ENCODE measurements at regions not wholly inside any gene's neighbourhood (a gene's known extent, or its start where the extent isn't known, plus 50 kb on each side); places are given as distances from the start of the nearest gene placed in this dataset.
A peak's percentile ranks its signal among the peaks of the same experiment; 100 is the strongest.
"Not testable (repeated sequence)": the region's sequence is repeated elsewhere in the genome, so short reads cannot be mapped to it uniquely, and the experiment has no call there.

- Histone ChIP-seq H3K36me3 (replicated peaks in 1 of 2; ENCODE audit: control insufficient read depth in 2 of 2, insufficient read depth in 2 of 2, low read length in 2 of 2) (no peaks in the 10 kb centered on the region), H2BK120ac (ENCODE audit: low read depth, low read length) (no peak overlapping the region), H3K4me2 (ENCODE audit: insufficient read depth, low read length, poor library complexity, severe bottlenecking) (no peak overlapping the region), H3K4me3 (ENCODE audit: low read length in 2 of 2) (no peak overlapping the region), H3K9me3 (replicated peaks in 1 of 2; ENCODE audit: control insufficient read depth in 2 of 2, insufficient read depth in 1 of 2, low read depth in 1 of 2, low read length in 2 of 2) (no peaks in the 10 kb centered on the region), H4K8ac (ENCODE audit: low read depth, low read length) (no peak overlapping the region), H2AFZ (ENCODE audit: low read length) (no peak overlapping the region), H2AK5ac (ENCODE audit: low read depth, low read length) (no peak overlapping the region), H3K79me1 (ENCODE audit: low read depth, low read length) (no peaks in the 10 kb centered on the region), H3K14ac (ENCODE audit: low read length) (no peak overlapping the region), H3K4ac (ENCODE audit: low read length) (no peak overlapping the region), H3K9ac (ENCODE audit: low read depth, low read length, poor library complexity) (no peak overlapping the region), H2BK15ac (ENCODE audit: low read length) (no peak overlapping the region), H2BK12ac (ENCODE audit: low read length) (no peak overlapping the region), H4K91ac (ENCODE audit: low read depth, low read length, poor library complexity) (no peak overlapping the region), H2BK5ac (ENCODE audit: low read length) (no peak overlapping the region), H3K18ac (ENCODE audit: low read length) (no peak overlapping the region), H3K27me3 (ENCODE audit: control insufficient read depth in 3 of 3, insufficient read depth in 3 of 3, low read depth in 1 of 3, low read length in 3 of 3) (no peaks in the 10 kb centered on the region), H3K4me1 (ENCODE audit: control insufficient read depth in 2 of 2, insufficient read depth in 1 of 2, low read depth in 1 of 2, low read length in 2 of 2) (no peaks in the 10 kb centered on the region), H3K23ac (ENCODE audit: low read depth, low read length, poor library complexity) (no peak overlapping the region), H3K27ac (replicated peaks; ENCODE audit: low read length) (no peak overlapping the region)
- WGBS, 2 donors (ENCODE audit: extremely low coverage in 2 of 2, insufficient read length in 2 of 2, insufficient replicate concordance in 1 of 2): no CpG with 5 or more reads among the region's 3 CpGs
- DNase-seq (ENCODE audit: low spot score): no peak
Measured at GRCh38 chr13:81172603-81173002, 831.7 kb upstream of the SPRY2 start.

- no peak overlapping the region for H3K27ac ChIP-seq (replicated peaks; ENCODE audit: low read length)
- no peak overlapping the region for H2BK5ac ChIP-seq (ENCODE audit: low read length)
- no peak overlapping the region for H2BK15ac ChIP-seq (ENCODE audit: low read length)
- H3K14ac ChIP-seq (ENCODE audit: low read length): no peak overlapping the region
- H3K4ac ChIP-seq (ENCODE audit: low read length): no peak overlapping the region
- H2BK120ac ChIP-seq (ENCODE audit: low read depth, low read length): no peak overlapping the region
- no peaks in the 10 kb centered on the region for H3K9me3 ChIP-seq (replicated peaks in 1 of 2; ENCODE audit: control insufficient read depth in 2 of 2, insufficient read depth in 1 of 2, low read depth in 1 of 2, low read length in 2 of 2)
- no peak overlapping the region for H4K91ac ChIP-seq (ENCODE audit: low read depth, low read length, poor library complexity)
- H3K4me3 ChIP-seq (ENCODE audit: low read length in 2 of 2): no peak overlapping the region
- no peaks in the 10 kb centered on the region for H3K27me3 ChIP-seq (ENCODE audit: control insufficient read depth in 3 of 3, insufficient read depth in 3 of 3, low read depth in 1 of 3, low read length in 3 of 3)
- no peak overlapping the region for H4K8ac ChIP-seq (ENCODE audit: low read depth, low read length)
- no CpG with 5 or more reads among the region's 3 CpGs for WGBS, 2 donors (ENCODE audit: extremely low coverage in 2 of 2, insufficient read length in 2 of 2, insufficient replicate concordance in 1 of 2)
- H3K36me3 ChIP-seq (replicated peaks in 1 of 2; ENCODE audit: control insufficient read depth in 2 of 2, insufficient read depth in 2 of 2, low read length in 2 of 2): no peaks in the 10 kb centered on the region
- no peak overlapping the region for H2AFZ ChIP-seq (ENCODE audit: low read length)
- no peak overlapping the region for H2AK5ac ChIP-seq (ENCODE audit: low read depth, low read length)
- no peak overlapping the region for H3K18ac ChIP-seq (ENCODE audit: low read length)
- H3K23ac ChIP-seq (ENCODE audit: low read depth, low read length, poor library complexity): no peak overlapping the region
- H3K4me1 ChIP-seq (ENCODE audit: control insufficient read depth in 2 of 2, insufficient read depth in 1 of 2, low read depth in 1 of 2, low read length in 2 of 2): no peaks in the 10 kb centered on the region
- no peak overlapping the region for H3K9ac ChIP-seq (ENCODE audit: low read depth, low read length, poor library complexity)
- no peak overlapping the region for H3K4me2 ChIP-seq (ENCODE audit: insufficient read depth, low read length, poor library complexity, severe bottlenecking)
- no peaks in the 10 kb centered on the region for H3K79me1 ChIP-seq (ENCODE audit: low read depth, low read length)
- DNase-seq (ENCODE audit: low spot score): peak; percentile 9
- H2BK12ac ChIP-seq (ENCODE audit: low read length): no peak overlapping the region
Measured at GRCh38 chr13:81171065-81171647, 830.2 kb upstream of the SPRY2 start.

- H3K23ac ChIP-seq (ENCODE audit: low read depth, low read length, poor library complexity); H3K4me1 ChIP-seq (ENCODE audit: control insufficient read depth in 2 of 2, insufficient read depth in 1 of 2, low read depth in 1 of 2, low read length in 2 of 2); H2BK15ac ChIP-seq (ENCODE audit: low read length); H3K79me1 ChIP-seq (ENCODE audit: low read depth, low read length); H2BK5ac ChIP-seq (ENCODE audit: low read length); H3K4me2 ChIP-seq (ENCODE audit: insufficient read depth, low read length, poor library complexity, severe bottlenecking); H3K27ac ChIP-seq (replicated peaks; ENCODE audit: low read length); H3K4ac ChIP-seq (ENCODE audit: low read length); H4K91ac ChIP-seq (ENCODE audit: low read depth, low read length, poor library complexity); H2BK120ac ChIP-seq (ENCODE audit: low read depth, low read length); H3K9me3 ChIP-seq (replicated peaks in 1 of 2; ENCODE audit: control insufficient read depth in 2 of 2, insufficient read depth in 1 of 2, low read depth in 1 of 2, low read length in 2 of 2); H3K27me3 ChIP-seq (ENCODE audit: control insufficient read depth in 3 of 3, insufficient read depth in 3 of 3, low read depth in 1 of 3, low read length in 3 of 3); H2AK5ac ChIP-seq (ENCODE audit: low read depth, low read length); H3K9ac ChIP-seq (ENCODE audit: low read depth, low read length, poor library complexity); H4K8ac ChIP-seq (ENCODE audit: low read depth, low read length); H2BK12ac ChIP-seq (ENCODE audit: low read length); H3K36me3 ChIP-seq (replicated peaks in 1 of 2; ENCODE audit: control insufficient read depth in 2 of 2, insufficient read depth in 2 of 2, low read length in 2 of 2); H2AFZ ChIP-seq (ENCODE audit: low read length); DNase-seq (ENCODE audit: low spot score); H3K4me3 ChIP-seq (ENCODE audit: low read length in 2 of 2); H3K14ac ChIP-seq (ENCODE audit: low read length); H3K18ac ChIP-seq (ENCODE audit: low read length): not testable (repeated sequence)
- no CpG with 5 or more reads among the region's 1 CpG for WGBS, 2 donors (ENCODE audit: extremely low coverage in 2 of 2, insufficient read length in 2 of 2, insufficient replicate concordance in 1 of 2)
Measured at GRCh38 chr13:81163823-81164222, 822.9 kb upstream of the SPRY2 start.

- H3K4ac ChIP-seq (ENCODE audit: low read length): no peak overlapping the region
- H4K91ac ChIP-seq (ENCODE audit: low read depth, low read length, poor library complexity): no peak overlapping the region
- H3K79me1 ChIP-seq (ENCODE audit: low read depth, low read length): no peaks in the 10 kb centered on the region
- no peaks in the 10 kb centered on the region for H3K36me3 ChIP-seq (replicated peaks in 1 of 2; ENCODE audit: control insufficient read depth in 2 of 2, insufficient read depth in 2 of 2, low read length in 2 of 2)
- H3K4me1 ChIP-seq (ENCODE audit: control insufficient read depth in 2 of 2, insufficient read depth in 1 of 2, low read depth in 1 of 2, low read length in 2 of 2): no peaks in the 10 kb centered on the region
- no peak overlapping the region for H3K23ac ChIP-seq (ENCODE audit: low read depth, low read length, poor library complexity)
- H2BK5ac ChIP-seq (ENCODE audit: low read length): no peak overlapping the region
- no peaks in the 10 kb centered on the region for H3K27me3 ChIP-seq (ENCODE audit: control insufficient read depth in 3 of 3, insufficient read depth in 3 of 3, low read depth in 1 of 3, low read length in 3 of 3)
- H3K9ac ChIP-seq (ENCODE audit: low read depth, low read length, poor library complexity): no peak overlapping the region
- H2BK12ac ChIP-seq (ENCODE audit: low read length): no peak overlapping the region
- no peak overlapping the region for H3K14ac ChIP-seq (ENCODE audit: low read length)
- H3K27ac ChIP-seq (replicated peaks; ENCODE audit: low read length): no peak overlapping the region
- no peak overlapping the region for H2BK15ac ChIP-seq (ENCODE audit: low read length)
- no peak overlapping the region for H2AK5ac ChIP-seq (ENCODE audit: low read depth, low read length)
- no CpG with 5 or more reads among the region's 2 CpGs for WGBS, 2 donors (ENCODE audit: extremely low coverage in 2 of 2, insufficient read length in 2 of 2, insufficient replicate concordance in 1 of 2)
- H3K4me2 ChIP-seq (ENCODE audit: insufficient read depth, low read length, poor library complexity, severe bottlenecking): no peak overlapping the region
- no peak overlapping the region for H2AFZ ChIP-seq (ENCODE audit: low read length)
- H3K9me3 ChIP-seq (replicated peaks in 1 of 2; ENCODE audit: control insufficient read depth in 2 of 2, insufficient read depth in 1 of 2, low read depth in 1 of 2, low read length in 2 of 2): no peaks in the 10 kb centered on the region
- no peak overlapping the region for H3K4me3 ChIP-seq (ENCODE audit: low read length in 2 of 2)
- no peak overlapping the region for H2BK120ac ChIP-seq (ENCODE audit: low read depth, low read length)
- H3K18ac ChIP-seq (ENCODE audit: low read length): no peak overlapping the region
- H4K8ac ChIP-seq (ENCODE audit: low read depth, low read length): no peak overlapping the region
- no peak for DNase-seq (ENCODE audit: low spot score)
Measured at GRCh38 chr13:81153478-81153877, 812.6 kb upstream of the SPRY2 start.

Data from neuronal stem cell (in vitro differentiated cells).